Astrocyte of the spinal cord (primary cell): ENCODE measurements at regions not wholly inside any gene's neighbourhood (a gene's known extent, or its start where the extent isn't known, plus 50 kb on each side); places are given as distances from the start of the nearest gene placed in this dataset.
A peak's percentile ranks its signal among the peaks of the same experiment; 100 is the strongest.

Experiments used
- DNase-seq: peaks from one replicate; pipeline ENCODE4 v3.0.0; 2011; ENCODE audit warnings: low read depth, low spot score
- H3K4me3 ChIP-seq: 2 replicates; pipeline ENCODE4 v1.5.1; 2011; ENCODE audit warnings: low read depth, mild to moderate bottlenecking, low read length, moderate library complexity
- CTCF ChIP-seq: IDR thresholded peaks from 2 replicates; pipeline ENCODE4 v1.5.1; 2012; ENCODE audit warnings: low read depth, mild to moderate bottlenecking, low read length, inconsistent platforms
- in situ Hi-C: cut with HindIII; loops from 2 replicates; pipeline ENCODE4 v1.10.0; 2017; ENCODE audit warnings: low sequenced_read_pairs

GRCh38 chr20:56955680-56956079, 310.8 kb downstream of the BMP7 start:
- no peak for TF ChIP-seq CTCF
- no peak for DNase-seq
- H3K4me3 ChIP-seq, result no peak overlapping the region
- in situ Hi-C loops, result no loop called here

- no peak for TF ChIP-seq CTCF
- in situ Hi-C loops, result no loop called here
- H3K4me3 ChIP-seq, result no peak overlapping the region
Observed at GRCh38 chr20:56956534-56956933, 309.9 kb downstream of the BMP7 start.

GRCh38 chr20:56957737-56958553, 308.5 kb downstream of the BMP7 start:
- no peak for TF ChIP-seq CTCF
- peak; percentile 41 for DNase-seq
- in situ Hi-C loops, result no loop called here
- H3K4me3 ChIP-seq, result no peak overlapping the region

More at GRCh38 chr20:56956534-56956933, 309.9 kb downstream of the BMP7 start:
- no peak for DNase-seq

GRCh38 chr20:56964901-56965300, 301.5 kb downstream of the BMP7 start:
- no peak for TF ChIP-seq CTCF
- H3K4me3 ChIP-seq, result no peak overlapping the region
- no peak for DNase-seq
- in situ Hi-C loops, result no loop called here

- in situ Hi-C loops, result no loop called here
- no peak overlapping the region for H3K4me3 ChIP-seq
- TF ChIP-seq CTCF, result no peak
- DNase-seq, result no peak
Observed at GRCh38 chr20:56967916-56968315, 298.5 kb downstream of the BMP7 start.

GRCh38 chr20:56968376-56969048, 297.9 kb downstream of the BMP7 start:
- TF ChIP-seq CTCF, result no peak

More at GRCh38 chr20:56968376-56969048, 297.9 kb downstream of the BMP7 start:
- no peak for DNase-seq
- no peak overlapping the region for H3K4me3 ChIP-seq
- in situ Hi-C loops, result no loop called here
